AG09319 (cell line): ENCODE measurements at regions not wholly inside any gene's neighbourhood (a gene's known extent, or its start where the extent isn't known, plus 50 kb on each side); places are given as distances from the start of the nearest gene placed in this dataset.

Source experiments
- DNase-seq: peaks from one replicate; pipeline ENCODE4 v3.0.0-alpha.2; 2010; ENCODE audit warnings: low read depth; ENCODE audit errors: extremely low read depth
- TF ChIP-seq, protein P1 (sequence below): IDR thresholded peaks from 2 replicates; pipeline ENCODE4 v1.5.1; 2011; ENCODE audit warnings: low read depth, mild to moderate bottlenecking, inconsistent platforms, low read length, moderate library complexity

DNA sequence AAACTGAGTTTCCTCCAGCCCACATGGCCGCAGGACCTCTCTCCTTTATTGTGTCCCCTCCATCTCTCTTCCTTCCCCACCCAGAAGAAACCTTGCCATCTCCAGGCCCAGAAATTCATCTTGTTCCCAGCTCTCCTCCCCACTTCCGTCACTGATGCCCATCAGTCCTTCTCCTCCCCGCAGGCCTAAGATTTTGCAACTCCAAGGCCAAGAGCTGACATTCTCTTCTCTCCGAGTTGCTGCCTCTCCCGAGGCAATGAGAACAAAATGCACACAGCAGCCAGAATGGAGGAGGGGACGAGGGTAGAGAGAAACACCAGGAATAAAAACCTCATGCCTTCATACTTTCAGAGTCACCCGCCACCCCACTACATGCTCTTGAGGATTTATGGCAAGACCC is 526.5 kb upstream of the PROK2 start:
- DNase-seq: no peak
- TF ChIP-seq, protein P1, sequence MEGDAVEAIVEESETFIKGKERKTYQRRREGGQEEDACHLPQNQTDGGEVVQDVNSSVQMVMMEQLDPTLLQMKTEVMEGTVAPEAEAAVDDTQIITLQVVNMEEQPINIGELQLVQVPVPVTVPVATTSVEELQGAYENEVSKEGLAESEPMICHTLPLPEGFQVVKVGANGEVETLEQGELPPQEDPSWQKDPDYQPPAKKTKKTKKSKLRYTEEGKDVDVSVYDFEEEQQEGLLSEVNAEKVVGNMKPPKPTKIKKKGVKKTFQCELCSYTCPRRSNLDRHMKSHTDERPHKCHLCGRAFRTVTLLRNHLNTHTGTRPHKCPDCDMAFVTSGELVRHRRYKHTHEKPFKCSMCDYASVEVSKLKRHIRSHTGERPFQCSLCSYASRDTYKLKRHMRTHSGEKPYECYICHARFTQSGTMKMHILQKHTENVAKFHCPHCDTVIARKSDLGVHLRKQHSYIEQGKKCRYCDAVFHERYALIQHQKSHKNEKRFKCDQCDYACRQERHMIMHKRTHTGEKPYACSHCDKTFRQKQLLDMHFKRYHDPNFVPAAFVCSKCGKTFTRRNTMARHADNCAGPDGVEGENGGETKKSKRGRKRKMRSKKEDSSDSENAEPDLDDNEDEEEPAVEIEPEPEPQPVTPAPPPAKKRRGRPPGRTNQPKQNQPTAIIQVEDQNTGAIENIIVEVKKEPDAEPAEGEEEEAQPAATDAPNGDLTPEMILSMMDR: no peak

DNA sequence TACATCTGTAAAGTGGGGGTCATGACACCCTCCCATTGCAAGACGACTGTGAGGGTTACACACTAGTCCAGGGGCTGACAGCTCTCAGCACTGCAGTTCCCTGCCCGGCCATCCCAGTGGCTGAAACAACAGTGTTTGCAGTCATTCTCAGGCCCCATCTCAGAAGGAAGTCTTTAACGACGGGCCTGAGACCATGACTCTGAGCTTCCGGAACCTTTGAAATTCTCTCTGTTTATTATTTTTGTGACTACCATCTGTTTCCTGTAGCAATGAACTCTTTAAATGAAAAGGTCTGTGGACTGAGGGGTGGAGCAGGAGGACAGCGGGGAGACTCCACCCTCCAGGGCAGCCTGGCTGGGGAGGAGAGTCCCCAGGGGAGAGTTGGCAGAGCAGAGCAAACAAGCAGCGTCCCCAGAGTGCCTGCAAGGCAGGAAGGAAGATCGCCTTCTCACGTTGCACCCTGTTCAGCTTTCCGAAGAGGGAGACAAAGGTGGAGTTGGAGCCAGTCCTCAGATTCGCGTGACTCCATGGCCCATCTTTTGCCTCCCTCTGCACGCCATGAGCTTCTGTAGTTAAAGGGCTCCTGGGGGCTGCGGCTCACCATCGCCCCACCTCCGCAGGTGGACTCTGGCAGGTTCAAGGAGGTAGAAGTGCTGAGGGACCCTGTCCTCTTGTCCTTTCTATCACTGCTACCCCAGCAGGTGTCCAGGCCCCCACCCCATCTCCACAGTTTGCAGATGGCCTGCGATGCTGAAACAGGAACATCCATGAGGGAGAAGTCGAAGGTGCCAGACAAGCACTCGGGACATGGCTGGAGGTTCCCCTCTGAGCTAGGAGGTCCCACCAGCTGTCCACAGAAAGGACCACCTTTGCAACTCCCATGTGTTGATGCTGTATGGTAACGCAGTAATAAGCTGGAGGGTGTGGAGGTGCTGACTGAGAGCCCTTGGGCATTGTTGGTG is 525.8 kb upstream of the PROK2 start:
- peak; percentile 49 for DNase-seq
- TF ChIP-seq, protein P1: no peak

DNA sequence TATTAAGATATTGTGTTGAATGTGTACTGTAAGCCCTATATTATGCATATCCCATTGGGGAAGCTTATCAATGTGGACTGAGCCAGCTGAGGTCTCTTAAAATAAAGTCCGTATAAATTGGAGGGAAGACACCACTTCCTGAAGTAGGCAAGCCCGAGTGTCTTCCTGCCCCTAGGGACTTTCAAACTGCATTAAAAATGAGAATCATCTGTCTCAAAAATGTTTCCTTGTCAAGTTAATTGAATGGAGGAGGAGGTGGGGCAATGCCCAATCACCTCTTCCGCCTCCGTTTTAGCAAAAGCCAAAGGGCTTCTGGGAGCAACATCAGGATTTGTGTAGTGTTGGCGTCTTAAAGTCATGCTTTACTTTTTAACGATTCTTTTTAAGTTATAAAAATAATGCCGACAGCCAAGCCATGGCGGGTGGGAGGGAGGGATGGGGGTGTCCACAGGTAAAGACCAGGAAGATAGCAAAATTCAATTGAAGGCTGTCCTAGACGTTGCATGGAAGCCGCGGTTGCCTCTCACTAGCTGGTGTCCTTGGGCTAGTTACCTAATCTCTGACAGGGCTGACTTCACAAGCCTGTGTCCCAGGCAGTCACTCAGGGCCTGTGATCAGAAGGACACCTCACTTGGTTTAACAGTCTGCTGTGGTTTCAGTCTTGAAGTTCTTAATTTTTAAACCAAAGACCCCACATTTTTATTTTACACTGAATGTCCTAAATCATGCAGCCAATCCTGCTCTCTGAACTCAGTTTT is 524.9 kb upstream of the PROK2 start:
- DNase-seq: no peak
- TF ChIP-seq, protein P1: no peak

DNA sequence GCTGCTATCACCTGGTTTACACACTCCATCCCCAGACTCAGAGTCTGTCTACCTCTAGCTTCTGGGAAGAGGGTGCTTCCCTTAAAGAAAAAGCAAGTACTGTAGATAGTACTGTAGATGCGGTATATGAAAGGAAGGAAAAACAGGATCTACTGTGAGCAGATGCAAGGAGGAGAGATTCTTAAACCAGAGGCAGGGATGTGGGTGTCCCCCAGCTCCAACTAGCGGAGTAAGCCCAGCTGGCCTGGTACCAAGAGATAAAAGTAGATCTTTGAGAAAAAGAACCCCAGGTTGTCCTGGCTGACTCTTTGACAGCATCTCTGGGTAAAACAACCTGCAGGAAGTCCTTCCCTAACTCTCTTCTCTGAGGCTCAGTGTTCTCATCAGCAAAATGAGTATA is 523.7 kb upstream of the PROK2 start:
- DNase-seq: no peak
- TF ChIP-seq, protein P1: no peak

DNA sequence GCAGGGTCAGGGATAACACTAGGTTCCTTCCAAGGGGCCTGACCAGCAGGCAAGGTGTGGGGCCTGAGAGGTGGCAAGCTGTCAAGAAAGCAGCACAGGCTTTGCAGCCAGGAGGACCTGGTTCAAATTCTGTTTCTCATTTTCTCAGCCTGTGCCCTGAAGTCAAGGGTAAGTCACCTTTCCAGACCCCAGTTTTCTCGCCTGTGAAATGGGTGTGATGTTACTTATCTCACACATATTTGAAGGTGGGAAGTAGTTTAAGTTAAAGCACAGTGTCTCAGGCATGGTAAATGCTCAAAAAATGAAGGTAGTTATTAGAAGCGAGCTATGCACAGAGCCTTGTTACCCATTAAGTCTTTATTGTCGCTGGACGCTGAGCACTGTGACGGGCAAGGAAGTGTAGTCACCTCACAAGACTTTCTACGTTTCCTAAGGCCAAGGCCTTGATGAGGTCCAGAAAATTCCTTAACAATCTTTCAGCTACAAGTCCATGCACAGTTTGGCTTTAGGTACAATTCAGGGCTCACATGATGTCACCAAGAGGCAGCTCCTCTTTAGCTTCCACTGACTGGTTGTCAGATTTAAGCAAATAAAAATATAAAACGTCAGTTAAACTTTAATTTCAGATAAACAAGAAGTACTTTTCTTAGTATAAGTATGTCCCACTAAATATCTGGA is 522.6 kb upstream of the PROK2 start:
- DNase-seq: no peak
- TF ChIP-seq, protein P1: no peak

DNA sequence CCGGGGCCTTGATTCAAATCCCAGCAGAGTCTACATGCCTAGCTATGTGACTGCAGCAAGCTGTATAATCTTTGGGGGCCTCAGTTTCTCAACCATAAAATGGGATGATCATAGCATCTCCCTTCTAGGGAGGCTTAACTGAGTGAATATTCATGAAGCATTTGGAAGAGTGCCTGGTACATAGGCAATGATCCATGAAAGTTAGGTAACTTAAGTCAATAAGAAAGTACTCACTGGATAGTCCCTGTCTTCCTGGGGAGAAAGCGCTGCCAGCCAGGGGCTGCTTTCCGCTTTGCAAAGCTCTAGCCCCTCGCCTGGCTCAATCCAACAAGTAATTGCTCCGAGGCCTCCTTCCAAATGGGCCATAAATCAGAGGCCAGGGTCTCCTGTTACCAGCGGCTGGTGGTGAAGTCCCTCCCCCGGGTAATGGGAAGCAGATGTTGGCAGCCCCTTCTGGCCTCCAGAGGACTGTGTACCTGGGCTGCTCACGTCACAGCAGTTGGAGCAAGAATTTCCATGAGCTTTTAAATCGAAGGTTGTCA is 521.9 kb upstream of the PROK2 start:
- TF ChIP-seq, protein P1: no peak
- DNase-seq: peak; percentile 12
